Fibroblast of the aortic adventitia (primary cell): ENCODE measurements at regions not wholly inside any gene's neighbourhood (a gene's known extent, or its start where the extent isn't known, plus 50 kb on each side); places are given as distances from the start of the nearest gene placed in this dataset.
"Not testable (repeated sequence)": the region's sequence is repeated elsewhere in the genome, so short reads cannot be mapped to it uniquely, and the experiment has no call there.

ENCODE experiments used
- DNase-seq: peaks from one replicate; pipeline ENCODE4 v3.0.0-alpha.2; 2010; ENCODE audit warnings: low read depth
- H3K4me3 ChIP-seq: 2 replicates; pipeline ENCODE4 v1.5.1; 2011; ENCODE audit warnings: low read depth, mild to moderate bottlenecking, control low read depth, low read length, moderate library complexity
- CTCF ChIP-seq: IDR thresholded peaks from 2 replicates; pipeline ENCODE4 v1.5.1; 2011; ENCODE audit warnings: mild to moderate bottlenecking, low read length, control low read depth, inconsistent platforms; ENCODE audit not compliant: insufficient read depth

- no peak for DNase-seq
- TF ChIP-seq CTCF, result no peak
These were observed 101.2 kb upstream of the SEC11C start for GRCh38 chr18:59038295-59039039.

GRCh38 chr18:59039040-59039320 lies 100.7 kb upstream of the SEC11C start:
- not testable (repeated sequence) for H3K4me3 ChIP-seq, DNase-seq

More at GRCh38 chr18:59038295-59039039, 101.2 kb upstream of the SEC11C start:
- H3K4me3 ChIP-seq, result no peak overlapping the region

GRCh38 chr18:59039449-59039848 lies 100.2 kb upstream of the SEC11C start:
- no peak overlapping the region for H3K4me3 ChIP-seq
- DNase-seq, result no peak
- TF ChIP-seq CTCF, result no peak

- H3K4me3 ChIP-seq, result no peak overlapping the region
- TF ChIP-seq CTCF, result no peak
- DNase-seq, result no peak
These were observed 98.9 kb upstream of the SEC11C start for GRCh38 chr18:59040770-59041148.

- no peak for TF ChIP-seq CTCF
- H3K4me3 ChIP-seq, result no peak overlapping the region
- no peak for DNase-seq
These were observed 98.4 kb upstream of the SEC11C start for GRCh38 chr18:59041296-59041695.

GRCh38 chr18:59041819-59042815 lies 97.6 kb upstream of the SEC11C start:
- peak; percentile 60 for DNase-seq
- TF ChIP-seq CTCF, result no peak
- no peak overlapping the region for H3K4me3 ChIP-seq

- no peak overlapping the region for H3K4me3 ChIP-seq
- TF ChIP-seq CTCF, result no peak
- no peak for DNase-seq
These were observed 94.8 kb upstream of the SEC11C start for GRCh38 chr18:59044855-59045254.
